Stimulated activated CD8-positive, alpha-beta memory T cell treated with anti-CD3 and anti-CD28 coated beads, Interleukin-7, amount 100 ng/mL, for 24 hours (primary cell): ENCODE measurements at regions not wholly inside any gene's neighbourhood (a gene's known extent, or its start where the extent isn't known, plus 50 kb on each side); places are given as distances from the start of the nearest gene placed in this dataset.
"Not testable (repeated sequence)": the region's sequence is repeated elsewhere in the genome, so short reads cannot be mapped to it uniquely, and the experiment has no call there.

ENCODE experiments used
- DNase-seq: peaks from one replicate; pipeline ENCODE4 v3.0.0-alpha.2; 2020; ENCODE audit warnings: low read depth

DNA sequence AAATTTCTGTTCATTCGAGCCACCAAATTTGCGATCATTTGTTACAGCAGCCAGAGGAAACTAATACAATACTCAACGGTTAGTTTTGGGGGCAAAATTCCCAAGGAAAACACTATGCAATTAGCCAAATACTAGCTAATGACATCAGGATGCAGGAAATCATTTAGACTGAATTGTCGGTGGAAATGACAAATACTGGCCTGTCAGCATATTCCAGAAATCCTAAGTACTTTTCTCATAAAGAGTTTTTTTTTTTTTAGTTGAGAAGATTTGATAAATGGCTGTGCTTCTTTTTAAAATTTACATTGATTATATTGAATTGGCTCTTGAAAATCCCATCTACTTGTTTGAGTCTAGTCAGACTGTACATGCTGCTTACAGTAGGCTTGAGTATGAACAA is 410.1 kb downstream of the SUCLG1 start:
- no peak for DNase-seq

DNA sequence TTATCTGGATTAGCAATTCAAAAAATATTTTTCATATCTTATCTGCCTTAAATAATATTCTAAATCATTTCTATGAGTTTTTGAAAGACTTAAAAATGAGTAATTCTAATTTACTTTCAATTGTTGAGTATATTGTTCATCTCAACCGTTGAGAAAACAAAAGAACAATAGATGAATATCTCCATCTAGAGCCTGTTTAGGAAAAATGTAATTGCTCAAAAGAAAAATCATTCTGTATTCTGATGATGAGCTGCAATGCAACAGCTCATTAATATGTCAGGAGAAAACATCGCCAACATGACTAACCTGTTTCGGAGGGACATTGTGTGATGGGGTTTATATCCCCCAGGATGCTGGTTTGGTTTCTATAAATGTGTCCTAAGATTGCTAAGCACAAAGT is 417.6 kb downstream of the SUCLG1 start:
- DNase-seq, result no peak

DNA sequence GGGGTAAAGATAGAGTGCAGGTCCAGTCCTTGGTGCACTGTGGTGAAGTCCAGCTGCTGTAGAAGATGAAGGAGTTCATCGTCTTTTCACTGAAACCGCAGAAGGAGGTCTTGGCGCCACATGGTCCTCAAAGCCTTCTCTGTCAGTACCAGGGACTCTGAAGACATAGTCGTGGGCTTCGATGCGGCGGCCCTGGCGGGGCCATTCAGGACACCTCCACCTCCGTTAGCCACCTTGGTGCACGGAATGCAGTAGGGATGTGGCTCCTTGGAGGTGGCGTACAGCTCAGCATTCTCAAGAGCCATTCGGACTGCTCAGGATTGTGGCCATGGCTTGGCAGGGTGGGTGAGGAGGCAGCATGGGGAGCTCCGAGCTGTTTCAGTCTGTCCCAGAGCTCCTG is 418.8 kb downstream of the SUCLG1 start:
- no peak for DNase-seq

DNA sequence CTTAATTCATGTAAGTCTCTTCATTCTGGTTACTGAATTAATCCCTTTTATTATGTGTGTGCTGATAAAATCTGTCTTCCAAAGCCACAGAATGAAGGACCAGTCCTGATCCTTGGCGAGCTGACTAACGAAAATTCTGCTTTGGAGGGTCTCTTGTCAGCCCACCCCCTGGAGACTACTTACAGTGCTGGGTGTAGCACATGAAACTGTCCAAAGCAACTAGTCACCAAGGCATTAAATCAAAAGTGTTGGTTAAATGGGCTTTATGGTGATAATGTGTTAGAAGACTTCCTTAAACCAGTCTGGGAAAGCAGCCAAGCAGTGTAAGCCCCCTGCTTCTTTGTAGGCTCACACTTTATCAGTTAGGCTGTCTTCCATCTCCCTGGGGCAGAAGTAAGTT is 420.2 kb downstream of the SUCLG1 start:
- no peak for DNase-seq

DNA sequence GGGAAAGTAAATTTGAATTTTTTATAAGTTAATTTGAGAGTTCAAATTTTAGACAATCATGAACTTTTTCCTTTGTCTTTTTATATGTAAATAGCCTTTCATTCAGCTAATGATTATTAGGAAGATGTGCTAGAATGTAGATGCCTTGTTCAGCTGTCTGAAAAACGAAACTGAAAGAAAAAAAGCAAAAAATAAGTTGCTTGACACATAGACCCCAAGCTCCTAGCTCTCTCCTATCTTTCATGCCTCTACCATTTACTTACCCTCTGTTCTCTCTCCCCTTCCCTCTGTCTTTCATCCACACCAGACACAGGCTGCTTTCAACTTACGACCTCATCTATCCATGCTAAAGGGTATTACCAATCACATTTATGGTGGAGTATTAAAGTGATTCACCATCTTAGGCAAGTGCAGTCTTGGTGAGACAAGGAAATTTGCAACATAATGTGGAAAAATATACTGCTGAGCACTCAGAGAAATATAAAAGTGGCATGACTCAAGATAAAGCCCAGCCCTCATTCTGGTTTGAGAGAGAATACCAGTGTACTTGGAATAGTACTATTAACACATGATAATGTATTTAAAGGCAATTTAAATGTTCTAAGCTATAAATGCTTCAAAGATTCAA is 425.6 kb downstream of the SUCLG1 start:
- no peak for DNase-seq

DNA sequence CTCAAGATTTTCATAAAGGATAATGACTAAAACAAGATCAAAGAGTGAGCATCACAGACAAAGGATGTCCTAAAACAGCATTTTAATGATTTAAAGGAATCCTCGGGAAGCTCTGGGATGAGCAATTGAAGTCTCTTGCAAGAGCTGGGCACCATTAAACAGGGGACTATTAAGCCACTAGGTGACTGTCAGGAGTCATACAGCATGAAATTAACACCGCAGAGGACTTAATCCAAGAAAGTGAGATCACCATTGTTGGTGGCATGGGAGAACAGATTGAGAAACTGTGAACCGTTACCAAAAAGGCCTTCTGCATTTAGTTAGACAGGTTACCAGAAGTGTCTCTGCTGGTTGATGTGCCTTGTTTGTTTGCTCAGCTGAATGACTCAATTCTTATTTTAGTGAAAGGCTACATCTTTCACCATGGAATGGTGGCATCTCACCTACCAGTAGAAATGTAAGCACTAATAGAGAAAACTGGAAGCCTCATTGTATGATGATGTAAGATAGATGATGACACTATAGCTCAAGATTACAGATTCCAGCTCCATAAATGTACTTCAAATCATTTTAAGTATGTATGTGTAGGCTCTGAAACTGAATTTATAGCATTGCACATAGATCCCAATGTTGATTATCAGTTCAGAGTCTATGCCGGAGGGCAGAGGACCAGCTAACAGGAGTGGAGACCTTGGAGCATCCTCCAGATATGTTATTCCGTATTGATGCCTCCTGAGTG is 427.6 kb downstream of the SUCLG1 start:
- DNase-seq, result no peak

DNA sequence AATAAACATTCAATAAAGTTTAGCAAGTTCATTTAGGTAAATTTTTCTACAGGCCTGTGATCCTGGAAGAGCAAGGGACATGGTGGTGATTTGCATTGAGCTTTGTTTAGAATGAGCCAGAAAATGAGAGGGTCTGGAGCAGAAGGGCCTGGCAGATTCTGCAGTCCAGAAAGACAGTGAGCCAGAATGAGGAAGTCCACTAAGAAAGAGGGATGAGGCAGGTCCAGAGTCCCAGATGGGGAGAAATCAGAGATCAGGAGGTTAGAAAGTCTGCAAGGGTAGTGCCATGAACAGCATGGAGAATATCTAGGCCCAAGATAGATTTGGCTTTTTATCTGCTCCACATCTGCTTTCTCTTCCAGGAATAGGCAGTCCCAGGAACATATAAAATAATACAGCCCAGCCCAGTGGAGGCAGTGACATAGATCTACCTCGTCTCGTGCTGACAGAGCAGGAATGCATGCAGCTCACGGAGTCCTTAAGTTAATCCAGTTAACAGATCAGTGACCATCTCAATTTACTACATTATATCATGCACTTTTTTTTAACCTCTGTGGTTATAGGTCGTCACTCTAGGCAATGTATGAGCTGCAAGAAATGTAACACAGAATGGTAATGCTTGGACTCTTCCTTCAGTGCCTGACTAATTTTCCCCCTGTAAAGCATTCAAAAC is 429.0 kb downstream of the SUCLG1 start:
- no peak for DNase-seq

DNA sequence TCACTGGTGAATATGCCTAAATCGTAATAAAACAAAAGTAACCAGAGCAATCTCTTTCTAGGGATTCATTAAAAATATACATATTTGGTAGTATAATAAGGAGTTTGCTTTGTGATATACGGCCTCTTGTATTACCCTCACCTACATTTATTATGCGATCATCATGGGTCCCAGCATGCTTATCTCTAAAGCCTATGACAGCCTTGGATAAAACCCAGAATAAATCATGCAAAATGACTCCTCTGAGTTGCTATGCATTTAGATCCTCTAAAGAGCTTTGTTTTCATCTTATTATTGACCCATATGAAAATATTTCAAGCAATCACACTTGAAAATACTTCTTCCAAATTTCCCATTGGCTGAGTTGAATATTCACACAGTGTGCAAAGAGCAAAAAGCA is 432.3 kb downstream of the SUCLG1 start:
- no peak for DNase-seq

DNA sequence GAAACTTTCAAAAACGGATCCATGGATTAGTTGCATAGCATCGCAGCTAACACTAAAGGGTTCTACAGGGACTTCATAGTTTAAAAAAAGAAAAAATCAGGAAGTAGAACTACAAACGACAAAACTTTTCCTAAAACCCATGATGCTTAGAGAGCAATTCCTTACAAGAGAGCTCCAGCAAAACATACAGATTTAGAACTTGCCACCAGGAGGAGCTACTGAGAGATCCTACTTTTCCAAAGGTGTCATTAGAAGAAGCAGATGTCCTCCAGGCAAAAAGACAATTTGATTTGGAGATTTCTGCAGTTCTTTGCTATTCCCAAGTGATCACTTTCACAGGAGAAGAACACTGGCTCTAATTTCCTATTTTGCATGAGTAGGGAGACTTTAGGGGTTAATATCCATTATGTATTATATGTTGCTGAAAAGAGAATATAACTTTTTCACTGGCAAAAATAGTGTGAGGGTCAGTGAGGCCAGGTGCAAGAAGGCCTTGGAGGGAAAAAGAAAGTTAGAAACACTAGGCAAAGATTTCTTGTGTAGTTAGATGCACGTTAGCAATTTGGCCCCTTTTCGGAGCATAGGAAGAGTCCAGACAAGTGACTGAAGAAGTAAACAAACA is 436.2 kb downstream of the SUCLG1 start:
- no peak for DNase-seq

DNA sequence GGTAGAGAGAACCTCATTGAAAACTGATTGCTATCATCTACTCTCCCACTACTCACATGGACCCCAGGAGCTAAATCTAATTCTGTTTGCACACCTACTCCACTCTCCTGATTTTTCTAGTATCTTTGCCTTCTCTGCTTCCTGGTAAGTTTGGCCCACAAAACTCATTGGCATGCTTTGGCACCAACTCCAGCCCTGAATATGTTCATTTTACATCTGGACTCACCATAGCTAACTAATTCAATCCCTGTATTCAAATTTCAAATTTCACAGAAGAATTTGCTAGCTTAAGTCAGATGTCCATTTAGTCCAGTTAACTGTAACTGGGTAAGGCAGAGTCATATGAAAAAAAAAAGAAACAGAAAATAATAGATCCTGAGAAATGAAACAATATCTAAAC is 442.1 kb downstream of the SUCLG1 start:
- no peak for DNase-seq

DNA sequence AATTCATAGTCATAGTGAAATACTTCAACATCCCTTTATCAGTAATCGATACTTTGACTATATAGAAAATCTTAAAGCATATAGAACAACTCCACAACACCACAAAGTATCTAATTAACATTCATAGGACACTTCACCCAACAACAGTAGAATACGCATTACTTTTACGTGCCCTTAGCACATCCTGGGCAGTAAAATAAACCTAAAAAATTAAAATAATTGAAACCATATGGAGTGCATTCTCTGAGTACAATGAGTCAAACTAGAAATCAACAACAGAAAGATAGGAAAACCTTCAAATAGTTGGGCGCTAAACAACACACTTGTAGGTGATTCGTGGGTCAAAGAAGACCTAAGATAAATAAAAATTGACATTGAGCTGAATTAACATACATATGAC is 442.9 kb downstream of the SUCLG1 start:
- DNase-seq, result no peak

DNA sequence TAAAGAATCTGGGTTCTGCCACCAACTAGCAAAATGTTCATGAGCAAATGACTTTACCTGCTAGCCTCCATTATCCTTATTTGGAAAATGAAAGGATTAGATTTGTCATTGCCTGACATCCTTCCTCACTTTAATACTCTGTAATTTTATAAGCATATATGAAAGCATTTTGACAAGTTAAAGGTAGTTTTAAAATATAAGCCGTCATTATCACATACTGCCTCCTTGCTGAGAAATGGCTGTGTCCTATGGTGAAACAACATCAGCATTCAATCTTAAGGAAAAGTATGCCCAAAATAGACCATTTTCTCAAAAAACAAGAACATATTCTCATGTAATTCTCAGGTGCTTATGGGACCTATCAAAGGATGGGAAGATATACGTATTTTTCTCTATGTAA is 461.2 kb downstream of the SUCLG1 start:
- no peak for DNase-seq

DNA sequence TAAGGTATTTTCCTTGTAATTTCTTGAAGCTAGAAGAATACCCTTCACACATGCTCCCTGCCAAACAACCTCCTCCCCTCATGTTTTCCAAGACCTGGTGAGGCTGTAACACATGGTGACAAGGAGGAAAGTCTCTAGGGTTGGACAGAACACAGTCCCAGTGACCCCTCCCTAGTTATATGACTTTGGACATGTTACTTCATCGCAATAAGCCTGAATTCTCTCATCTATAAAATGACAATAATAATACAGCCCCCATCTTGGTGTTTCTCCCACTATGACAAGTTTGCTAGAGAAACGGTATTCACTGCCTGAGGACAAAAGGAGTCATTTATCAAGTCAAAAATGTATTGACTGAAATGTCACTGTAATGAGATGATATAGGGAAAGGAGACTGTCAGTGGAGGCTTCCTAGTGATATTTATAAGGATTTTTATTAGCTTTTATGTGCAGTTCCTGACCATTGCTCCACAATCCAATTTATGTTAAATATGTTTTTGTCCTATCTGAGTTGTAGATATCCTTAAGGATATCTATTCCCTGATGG is 464.4 kb downstream of the SUCLG1 start:
- no peak for DNase-seq

DNA sequence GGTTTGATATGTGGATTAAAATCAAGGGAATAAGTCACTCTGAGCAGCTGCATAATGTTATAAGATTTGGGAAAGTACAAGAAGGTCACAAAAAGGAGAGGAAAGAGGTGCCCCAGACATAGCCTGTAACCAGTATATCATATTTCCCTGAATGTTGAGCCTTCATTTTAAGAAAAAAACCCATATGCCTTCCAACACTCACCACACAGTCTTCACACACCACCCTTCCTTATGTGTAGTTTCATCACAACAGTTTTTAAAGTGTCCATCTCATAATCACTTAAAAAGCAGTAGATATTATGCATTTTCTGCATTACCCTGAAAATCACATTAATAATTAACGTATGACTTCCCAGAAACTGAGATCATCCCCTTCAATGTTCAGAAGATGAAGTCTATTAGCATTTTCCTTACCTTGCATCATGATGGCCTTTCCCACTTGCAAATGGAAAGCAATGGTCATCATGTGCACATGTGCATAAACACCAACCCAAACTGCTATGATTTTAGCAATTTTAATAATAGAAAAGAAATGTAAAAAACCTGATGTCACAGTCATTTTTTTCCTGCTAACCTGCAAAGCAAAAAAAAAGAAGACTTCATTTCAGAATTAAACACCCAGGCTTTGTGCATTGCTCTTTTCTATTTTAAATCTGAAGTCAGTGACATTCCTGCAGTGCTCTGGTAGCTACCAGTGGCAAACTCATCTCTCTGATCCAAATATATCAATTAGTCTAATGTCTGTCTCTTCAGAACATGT is 465.0 kb downstream of the SUCLG1 start:
- no peak for DNase-seq

DNA sequence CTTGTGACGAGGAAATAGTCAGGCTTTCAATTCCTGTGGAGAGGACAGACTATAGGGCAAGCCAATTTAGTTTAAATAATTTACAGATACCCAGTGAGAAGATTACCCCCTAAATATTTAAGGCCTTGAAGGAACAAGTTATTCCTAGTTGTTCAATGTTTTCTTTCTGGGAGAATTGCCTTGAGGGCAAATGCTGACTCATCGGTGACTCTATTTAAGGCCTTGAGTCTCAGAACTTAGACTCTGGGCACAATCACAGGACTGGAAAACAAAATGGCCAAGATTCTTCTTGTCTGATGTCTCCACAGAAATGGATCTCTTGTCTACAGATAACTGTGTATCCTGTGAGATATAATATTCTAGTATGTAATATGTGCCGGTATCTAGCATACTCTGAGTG is 467.1 kb downstream of the SUCLG1 start:
- DNase-seq, result no peak

DNA sequence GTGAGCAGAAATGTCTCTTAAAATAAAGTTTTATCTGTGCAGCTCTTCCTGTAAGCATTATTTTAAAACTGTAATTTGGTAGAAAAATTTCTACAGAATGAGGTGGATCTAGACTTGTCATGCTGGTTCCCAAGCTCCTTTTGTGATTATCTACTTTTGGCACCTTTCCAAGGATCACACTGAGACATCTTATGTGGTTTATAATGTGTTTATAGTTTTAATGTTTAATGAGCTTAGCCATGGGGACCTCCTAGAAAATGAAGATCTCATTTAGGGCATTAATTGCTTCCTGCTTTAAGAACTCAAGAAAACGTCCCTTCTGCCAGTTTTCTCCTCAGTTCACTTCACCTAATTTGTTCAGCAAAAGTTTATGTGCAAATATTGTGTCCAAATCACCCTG is 468.4 kb downstream of the SUCLG1 start:
- no peak for DNase-seq

DNA sequence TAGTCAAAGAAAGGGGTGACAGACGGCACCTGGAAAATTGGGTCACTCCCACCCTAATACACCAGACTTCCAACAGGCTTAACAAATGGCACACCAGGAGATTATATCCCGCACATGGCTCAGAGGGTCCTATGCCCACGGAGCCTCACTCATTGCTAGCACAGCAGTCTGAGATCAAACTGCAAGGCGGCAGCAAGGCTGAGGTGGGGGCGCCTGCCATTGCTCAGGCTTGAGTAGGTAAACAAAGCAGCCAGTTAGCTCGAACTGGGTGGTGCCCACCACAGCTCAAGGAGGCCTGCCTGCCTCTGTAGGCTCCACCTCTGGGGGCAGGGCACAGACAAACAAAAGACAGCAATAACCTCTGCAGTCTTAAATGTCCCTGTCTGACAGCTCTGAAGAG is 482.5 kb downstream of the SUCLG1 start:
- DNase-seq, result not testable (repeated sequence)

DNA sequence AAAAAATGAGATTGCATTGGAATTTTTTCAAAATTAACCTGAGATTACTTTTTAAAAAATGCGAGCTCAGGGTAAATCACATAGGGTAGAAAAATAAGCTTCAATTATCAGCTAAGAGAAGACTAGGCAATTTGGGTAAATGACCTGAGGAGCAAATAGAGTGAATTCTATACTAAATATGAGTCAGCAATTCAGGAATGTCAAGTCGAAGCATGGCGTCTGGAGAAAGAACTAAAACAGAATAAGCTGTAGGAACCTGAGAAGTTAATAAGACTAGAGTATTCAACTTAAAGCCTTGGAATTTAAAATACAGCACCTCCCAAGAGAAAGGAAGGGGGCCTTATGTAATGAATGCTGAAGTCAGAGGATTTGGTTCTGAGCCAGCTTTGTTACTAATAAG is 487.0 kb downstream of the SUCLG1 start:
- no peak for DNase-seq

DNA sequence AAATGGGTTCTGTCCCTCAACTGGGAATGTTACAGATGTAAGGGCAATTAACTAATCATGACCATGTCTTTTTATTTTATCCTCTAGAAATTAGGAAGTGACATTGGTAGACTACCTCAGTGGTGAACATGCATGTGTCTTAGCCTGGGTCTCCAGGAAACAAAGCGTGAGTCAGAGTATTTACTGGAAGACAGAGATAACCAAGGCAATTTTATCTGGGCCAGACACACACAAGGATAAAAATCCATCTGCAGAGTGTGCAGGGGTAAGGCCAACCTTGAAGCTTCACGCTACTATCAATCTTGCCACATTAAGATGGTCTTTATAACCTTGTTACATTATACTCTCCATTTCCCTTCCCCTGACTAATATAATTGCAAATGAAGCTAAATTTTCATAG is 487.5 kb downstream of the SUCLG1 start:
- DNase-seq, result no peak

DNA sequence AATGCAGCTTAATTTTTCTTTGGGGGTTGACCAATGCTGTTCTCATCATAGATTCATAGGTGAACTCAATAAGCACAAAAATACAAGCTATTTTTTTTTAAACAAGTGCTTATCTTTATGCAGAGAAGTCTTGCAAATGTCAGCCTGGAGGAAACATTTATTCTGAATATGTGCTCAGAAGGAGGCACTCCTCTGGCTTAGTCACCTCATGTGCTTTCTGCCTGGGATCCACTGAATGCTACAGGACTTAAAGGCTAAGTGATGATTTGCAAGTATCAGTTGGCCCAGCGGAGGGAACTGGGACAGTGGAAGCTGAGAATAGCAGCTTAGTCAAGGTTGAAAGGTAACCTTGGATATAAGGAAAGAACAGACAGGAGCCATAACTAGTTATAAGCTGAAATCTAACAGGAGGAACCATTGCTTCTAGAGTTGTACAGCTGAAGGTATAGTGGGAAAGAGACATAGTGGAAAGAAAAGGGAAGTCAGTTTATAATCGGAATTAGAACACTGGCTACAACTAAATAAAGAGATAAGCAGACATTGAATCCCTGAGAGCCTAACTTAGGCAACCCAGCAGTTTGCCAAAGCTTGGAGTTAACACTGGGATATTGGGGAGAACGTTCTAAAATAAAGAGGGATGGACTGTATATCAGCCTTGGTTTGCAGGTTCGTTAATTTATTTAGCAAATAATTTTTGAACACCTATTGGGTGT is 488.7 kb downstream of the SUCLG1 start:
- no peak for DNase-seq

DNA sequence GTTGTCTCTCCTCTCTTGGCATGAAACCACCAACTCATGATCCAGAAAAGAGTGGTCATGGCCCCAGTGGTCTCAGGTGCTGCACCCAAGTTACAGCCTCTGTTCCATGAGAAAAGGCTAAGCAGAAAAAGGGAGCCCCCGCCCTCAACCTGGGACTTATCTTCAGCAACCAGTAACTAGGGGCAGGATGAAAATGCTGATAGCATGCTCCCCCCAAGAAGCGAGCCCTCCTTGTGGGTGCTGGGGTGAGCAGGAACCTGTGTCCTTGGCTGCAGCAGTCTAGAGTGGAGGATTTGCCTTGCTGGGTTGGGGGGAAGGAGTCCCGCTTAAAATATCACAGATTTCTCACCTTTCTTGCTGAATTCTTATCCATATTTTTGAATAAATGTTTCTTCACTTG is 490.0 kb downstream of the SUCLG1 start:
- DNase-seq, result no peak
